ENCODE measurements at regions not wholly inside any gene's neighbourhood (a gene's known extent, or its start where the extent isn't known, plus 50 kb on each side); places are given as distances from the start of the nearest gene placed in this dataset.

GRCh38 chr16:61002479-61003204, 1033.6 kb downstream of the CDH8 start:
- Histone ChIP-seq H3K4me1 (no peaks in the 10 kb centered on the region), H3K36me3 (no peaks in the 10 kb centered on the region), H3K27ac (no peak overlapping the region), H3K27me3 (replicated peaks in 1 of 7) (no peaks in the 10 kb centered on the region), H3K9me3 (peaks cover 0 to 3% (median 0%) of the 10 kb centered on the region in 8 donors), H3K4me3 (no peak overlapping the region)
- TF ChIP-seq POLR2AphosphoS5 (IDR thresholded peaks at IDR 0.05) (no peak), POLR2A (IDR thresholded peaks at IDR 0.05) (no peak)
- TF ChIP-seq, protein P1, sequence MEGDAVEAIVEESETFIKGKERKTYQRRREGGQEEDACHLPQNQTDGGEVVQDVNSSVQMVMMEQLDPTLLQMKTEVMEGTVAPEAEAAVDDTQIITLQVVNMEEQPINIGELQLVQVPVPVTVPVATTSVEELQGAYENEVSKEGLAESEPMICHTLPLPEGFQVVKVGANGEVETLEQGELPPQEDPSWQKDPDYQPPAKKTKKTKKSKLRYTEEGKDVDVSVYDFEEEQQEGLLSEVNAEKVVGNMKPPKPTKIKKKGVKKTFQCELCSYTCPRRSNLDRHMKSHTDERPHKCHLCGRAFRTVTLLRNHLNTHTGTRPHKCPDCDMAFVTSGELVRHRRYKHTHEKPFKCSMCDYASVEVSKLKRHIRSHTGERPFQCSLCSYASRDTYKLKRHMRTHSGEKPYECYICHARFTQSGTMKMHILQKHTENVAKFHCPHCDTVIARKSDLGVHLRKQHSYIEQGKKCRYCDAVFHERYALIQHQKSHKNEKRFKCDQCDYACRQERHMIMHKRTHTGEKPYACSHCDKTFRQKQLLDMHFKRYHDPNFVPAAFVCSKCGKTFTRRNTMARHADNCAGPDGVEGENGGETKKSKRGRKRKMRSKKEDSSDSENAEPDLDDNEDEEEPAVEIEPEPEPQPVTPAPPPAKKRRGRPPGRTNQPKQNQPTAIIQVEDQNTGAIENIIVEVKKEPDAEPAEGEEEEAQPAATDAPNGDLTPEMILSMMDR (IDR thresholded peaks at IDR 0.05 in 8 of 11, conservative IDR thresholded peaks at IDR 0.05 in 3 of 11) = no peak
- DNase-seq = no peak
- intact Hi-C loops (cut with DNase I; ENCODE audit: low total_unique reads) = no loop called here
- WGBS, 5 donors = 9 to 21% (median 12%) methylated on average over 4 of the region's 4 CpGs

DNA sequence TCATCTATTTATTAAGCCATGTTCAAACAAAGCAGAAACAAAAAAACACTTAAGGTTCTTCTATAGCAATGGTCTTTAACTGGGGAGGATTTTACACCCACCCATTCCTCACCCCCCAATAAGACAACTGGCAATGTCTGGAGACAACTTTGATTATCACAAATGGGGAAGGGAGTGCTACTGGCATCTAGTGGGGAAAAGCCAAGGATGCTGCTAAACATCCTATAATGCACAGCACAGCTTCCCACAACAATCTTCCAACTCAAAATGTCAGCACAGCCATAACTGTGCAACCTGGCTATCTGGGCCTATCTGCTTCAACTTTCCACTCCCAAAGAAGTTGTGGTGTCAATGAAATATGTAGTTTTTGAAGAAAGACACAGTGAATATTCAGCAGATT, 1044.4 kb downstream of the CDH8 start:
- no peak for DNase-seq
- TF ChIP-seq POLR2A (IDR thresholded peaks at IDR 0.05) (no peak), POLR2AphosphoS5 (IDR thresholded peaks at IDR 0.05) (no peak)
- TF ChIP-seq, protein P1 (IDR thresholded peaks at IDR 0.05 in 8 of 11, conservative IDR thresholded peaks at IDR 0.05 in 3 of 11) = no peak
- H3K27me3 ChIP-seq (replicated peaks in 1 of 7) = no peaks in the 10 kb centered on the region
- no peak overlapping the region for H3K27ac ChIP-seq
- no peaks in the 10 kb centered on the region for H3K36me3 ChIP-seq
- peaks cover 0 to 11% (median 0%) of the 10 kb centered on the region in 8 donors for H3K9me3 ChIP-seq
- H3K4me3 ChIP-seq = no peak overlapping the region
- H3K4me1 ChIP-seq = no peaks in the 10 kb centered on the region
- intact Hi-C loops (cut with DNase I; ENCODE audit: low total_unique reads) = no loop called here

- no peak for DNase-seq
- Histone ChIP-seq H3K27ac (no peak overlapping the region), H3K9me3 (peaks cover 0 to 11% (median 0%) of the 10 kb centered on the region in 8 donors), H3K4me3 (no peak overlapping the region), H3K27me3 (replicated peaks in 1 of 7) (no peaks in the 10 kb centered on the region), H3K4me1 (no peaks in the 10 kb centered on the region), H3K36me3 (no peaks in the 10 kb centered on the region)
- TF ChIP-seq, protein P1 (IDR thresholded peaks at IDR 0.05 in 8 of 11, conservative IDR thresholded peaks at IDR 0.05 in 3 of 11) = no peak
- TF ChIP-seq POLR2A (IDR thresholded peaks at IDR 0.05) (no peak), POLR2AphosphoS5 (IDR thresholded peaks at IDR 0.05) (no peak)
- 58 to 80% (median 64%) methylated on average over 5 of the region's 5 CpGs for WGBS, 5 donors
- intact Hi-C loops (cut with DNase I; ENCODE audit: low total_unique reads) = no loop called here
Observed at GRCh38 chr16:60989592-60989991, 1046.6 kb downstream of the CDH8 start.

DNA sequence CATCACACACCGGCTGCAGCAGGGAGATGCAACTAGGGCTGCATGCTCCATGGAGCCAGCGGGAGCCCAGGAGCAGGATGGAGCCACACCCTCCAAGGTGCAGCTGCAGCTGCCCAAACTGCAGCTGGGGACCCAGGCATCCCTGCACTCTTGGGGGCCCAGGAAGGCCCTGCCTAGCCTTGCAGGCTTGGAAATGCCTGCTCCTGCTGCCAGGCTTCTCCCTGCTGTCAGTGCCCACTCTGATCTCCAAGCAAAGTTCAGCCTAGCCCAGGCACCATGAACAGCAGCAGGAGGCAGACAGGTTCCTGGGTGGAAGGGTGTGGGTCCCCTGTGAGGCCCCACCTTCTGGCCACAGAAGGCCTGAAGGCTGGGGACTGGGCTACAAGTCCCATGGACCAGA, 1057.1 kb downstream of the CDH8 start:
- intact Hi-C loops (cut with DNase I; ENCODE audit: low total_unique reads) = no loop called here
- no peak overlapping the region for H3K27ac ChIP-seq
- no peaks in the 10 kb centered on the region for H3K36me3 ChIP-seq
- peaks cover 0 to 21% (median 8%) of the 10 kb centered on the region in 8 donors for H3K9me3 ChIP-seq
- H3K4me3 ChIP-seq = no peak overlapping the region
- TF ChIP-seq, protein P1 (IDR thresholded peaks at IDR 0.05 in 8 of 11, conservative IDR thresholded peaks at IDR 0.05 in 3 of 11) = no peak
- TF ChIP-seq POLR2AphosphoS5 (IDR thresholded peaks at IDR 0.05) (no peak), POLR2A (IDR thresholded peaks at IDR 0.05) (no peak)
- H3K27me3 ChIP-seq (replicated peaks in 1 of 7) = no peaks in the 10 kb centered on the region
- H3K4me1 ChIP-seq = no peaks in the 10 kb centered on the region
- DNase-seq = peak; percentile 59
- WGBS, 5 donors = 63 to 90% (median 79%) methylated on average over 1 to 2 of the region's 2 CpGs
